Glomerular endothelial cell (primary cell): ENCODE measurements at regions not wholly inside any gene's neighbourhood (a gene's known extent, or its start where the extent isn't known, plus 50 kb on each side); places are given as distances from the start of the nearest gene placed in this dataset.
"Not testable (repeated sequence)": the region's sequence is repeated elsewhere in the genome, so short reads cannot be mapped to it uniquely, and the experiment has no call there.

Experiments used
- DNase-seq: peaks from one replicate; pipeline ENCODE4 v3.0.0-alpha.2; 2011; ENCODE audit warnings: low read depth, low spot score; ENCODE audit errors: extremely low read depth

DNA sequence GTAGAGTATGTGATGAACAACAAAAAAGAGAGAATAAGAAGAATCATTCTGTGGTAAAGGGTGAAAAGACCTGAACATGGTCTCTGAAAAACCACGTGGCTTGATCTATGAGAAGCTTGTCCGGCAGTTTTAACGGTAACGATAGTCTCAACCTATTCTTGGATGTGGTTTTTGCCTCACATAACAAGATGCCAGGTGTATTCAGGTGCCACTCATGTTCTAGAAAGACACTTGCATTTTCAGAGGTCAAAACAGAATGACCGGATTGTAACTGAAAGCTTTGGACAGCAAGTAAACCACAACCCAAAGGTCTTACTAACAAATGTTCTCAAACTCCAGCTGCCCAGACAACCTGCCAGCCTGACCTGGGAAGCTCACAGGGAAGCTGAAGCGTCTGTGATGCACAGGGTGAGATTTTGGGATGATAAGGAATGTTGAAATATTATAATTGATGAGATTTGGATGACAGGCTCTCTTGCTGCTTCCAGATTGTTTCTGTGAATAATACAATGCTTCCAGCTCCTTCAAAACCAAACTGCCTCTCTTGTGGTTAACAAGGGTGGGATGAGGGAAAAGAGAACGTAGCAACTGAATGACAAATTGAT lies 137.4 kb upstream of the GRB10 start:
- DNase-seq = no peak

DNA sequence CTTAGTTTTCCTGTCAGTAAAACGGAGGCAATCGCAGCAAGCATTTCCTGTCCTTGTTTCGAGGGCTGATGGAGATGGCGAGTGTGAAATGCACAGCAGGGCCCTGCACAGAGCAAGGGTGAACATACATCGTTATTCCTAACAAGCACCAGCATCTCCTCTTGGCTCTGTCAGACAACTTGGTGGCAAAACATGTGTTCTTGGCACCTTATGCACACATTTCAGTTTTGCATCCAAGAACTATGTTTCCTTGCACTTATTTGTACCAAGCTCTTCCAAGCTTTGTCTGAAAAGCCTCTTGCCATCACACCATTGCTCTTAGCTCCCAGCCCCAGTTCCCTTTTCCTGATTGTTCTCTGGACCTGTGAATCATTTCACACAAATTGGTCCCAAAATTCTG lies 132.9 kb upstream of the GRB10 start:
- no peak for DNase-seq

DNA sequence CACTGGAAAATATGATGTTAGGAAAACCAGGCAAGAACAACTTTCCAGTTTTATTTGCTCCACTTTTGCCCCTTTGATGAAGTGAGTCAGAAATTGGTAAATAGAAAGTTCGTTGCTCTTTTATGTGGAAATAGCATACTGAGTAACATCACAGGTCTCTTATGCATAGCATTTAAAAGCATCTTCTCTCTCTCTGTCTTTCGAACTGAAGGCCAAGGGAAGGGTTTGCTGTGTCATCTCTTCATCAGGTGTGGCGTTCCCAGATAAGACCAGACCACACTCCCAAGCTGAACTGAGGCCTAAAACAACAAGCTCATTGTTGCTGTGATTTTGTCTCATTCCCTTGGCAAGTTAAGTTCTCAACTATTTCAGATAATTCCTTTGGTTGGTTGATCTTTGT lies 131.8 kb upstream of the GRB10 start:
- DNase-seq = no peak

DNA sequence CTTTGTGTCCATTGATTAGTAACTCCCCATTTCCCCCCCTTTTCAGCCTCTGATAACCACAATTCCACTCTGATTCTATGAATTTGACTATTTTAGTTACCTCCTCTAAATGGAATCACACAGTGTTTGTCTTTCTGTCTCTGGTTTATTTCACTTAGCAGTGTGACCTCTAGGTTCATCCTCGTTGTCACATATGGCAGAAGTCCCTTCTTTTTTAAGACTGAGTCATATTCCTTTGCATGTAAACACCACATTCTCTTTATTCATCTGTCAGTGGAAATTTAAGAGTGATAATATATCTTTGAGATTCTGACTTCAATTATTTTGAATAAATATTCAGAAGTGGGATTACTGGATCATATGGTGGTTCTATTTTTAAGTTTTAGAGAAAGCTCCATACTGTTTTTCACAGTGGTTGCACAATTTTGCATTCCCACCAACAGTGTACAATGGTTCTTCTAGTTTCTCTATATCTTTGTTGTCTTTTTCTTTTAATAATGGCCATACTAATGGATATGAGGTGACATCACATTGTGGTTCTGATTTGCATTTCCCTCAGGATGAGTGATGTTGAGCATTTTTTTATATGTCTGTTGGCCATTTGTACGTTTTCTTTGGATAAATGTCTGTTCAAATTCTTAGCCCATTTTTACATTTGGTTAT lies 126.1 kb upstream of the GRB10 start:
- no peak for DNase-seq

DNA sequence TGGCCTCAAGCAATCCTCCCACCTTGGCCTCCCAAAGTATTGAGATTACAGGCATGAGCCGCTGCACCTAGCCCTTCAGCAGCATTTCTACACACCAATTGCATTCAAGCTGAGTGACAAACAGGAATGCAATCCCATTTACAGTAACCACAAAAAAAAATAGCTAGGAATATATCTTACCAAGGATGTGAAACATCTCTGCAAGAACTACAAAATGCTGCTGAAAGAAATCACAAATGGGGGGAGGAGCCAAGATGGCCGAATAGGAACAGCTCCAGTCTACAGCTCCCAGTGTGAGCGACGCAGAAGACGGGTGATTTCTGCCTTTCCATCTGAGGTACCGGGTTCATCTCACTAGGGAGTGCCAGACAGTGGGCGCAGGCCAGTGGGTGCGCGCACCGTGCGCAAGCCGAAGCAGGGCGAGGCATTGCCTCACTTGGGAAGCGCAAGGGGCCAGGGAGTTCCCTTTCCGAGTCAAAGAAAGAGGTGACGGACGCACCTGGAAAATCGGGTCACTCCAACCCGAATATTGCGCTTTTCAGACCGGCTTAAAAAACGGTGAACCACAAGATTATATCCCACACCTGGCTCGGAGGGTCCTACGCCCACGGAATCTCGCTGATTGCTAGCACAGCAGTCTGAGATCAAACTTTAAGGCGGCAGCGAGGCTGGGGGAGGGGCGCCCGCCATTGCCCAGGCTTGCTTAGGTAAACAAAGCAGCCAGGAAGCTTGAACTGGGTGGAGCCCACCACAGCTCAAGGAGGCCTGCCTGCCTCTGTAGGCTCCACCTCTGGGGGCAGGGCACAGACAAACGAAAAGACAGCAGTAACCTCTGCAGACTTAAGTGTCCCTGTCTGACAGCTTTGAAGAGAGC lies 116.1 kb upstream of the GRB10 start:
- not testable (repeated sequence) for DNase-seq

DNA sequence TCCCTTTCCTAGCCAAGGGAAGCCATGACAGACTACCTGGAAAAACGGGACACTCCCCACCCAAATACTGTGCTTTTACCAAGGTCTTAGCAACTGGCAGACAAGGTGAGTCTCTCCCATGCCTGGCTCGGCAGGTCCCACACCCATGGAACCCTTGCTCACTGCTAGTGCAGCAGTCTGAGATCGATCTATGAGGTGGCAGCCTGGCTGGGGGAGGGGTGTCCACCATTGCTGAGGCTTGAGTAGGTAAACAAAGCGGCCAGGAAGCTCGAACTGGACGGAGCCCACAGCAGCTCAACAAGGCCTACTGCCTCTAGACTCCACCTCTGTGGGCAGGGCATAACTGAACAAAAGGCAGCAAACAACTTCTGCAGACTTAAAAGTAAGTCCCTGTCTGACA lies 104.4 kb upstream of the GRB10 start:
- DNase-seq = not testable (repeated sequence)

DNA sequence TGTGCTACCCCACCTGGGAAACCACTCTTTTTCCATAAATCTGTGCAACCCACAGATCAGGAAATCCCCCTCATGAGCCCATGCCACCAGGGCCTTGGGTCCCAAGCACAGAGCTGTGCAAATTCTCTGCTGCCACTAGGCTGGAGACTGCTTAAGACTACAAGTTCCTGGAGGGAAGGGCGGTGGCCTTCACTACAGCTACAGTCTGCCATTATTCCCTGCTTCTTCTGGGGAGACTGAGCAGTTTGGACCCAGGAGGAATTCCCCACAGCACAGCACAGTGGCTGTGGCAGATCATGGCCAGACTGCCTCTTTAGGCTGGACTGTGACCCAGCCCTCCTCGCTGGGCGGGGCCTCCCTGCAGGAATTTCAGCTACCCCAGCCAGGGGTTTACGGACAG lies 89.7 kb upstream of the GRB10 start:
- DNase-seq = no peak

DNA sequence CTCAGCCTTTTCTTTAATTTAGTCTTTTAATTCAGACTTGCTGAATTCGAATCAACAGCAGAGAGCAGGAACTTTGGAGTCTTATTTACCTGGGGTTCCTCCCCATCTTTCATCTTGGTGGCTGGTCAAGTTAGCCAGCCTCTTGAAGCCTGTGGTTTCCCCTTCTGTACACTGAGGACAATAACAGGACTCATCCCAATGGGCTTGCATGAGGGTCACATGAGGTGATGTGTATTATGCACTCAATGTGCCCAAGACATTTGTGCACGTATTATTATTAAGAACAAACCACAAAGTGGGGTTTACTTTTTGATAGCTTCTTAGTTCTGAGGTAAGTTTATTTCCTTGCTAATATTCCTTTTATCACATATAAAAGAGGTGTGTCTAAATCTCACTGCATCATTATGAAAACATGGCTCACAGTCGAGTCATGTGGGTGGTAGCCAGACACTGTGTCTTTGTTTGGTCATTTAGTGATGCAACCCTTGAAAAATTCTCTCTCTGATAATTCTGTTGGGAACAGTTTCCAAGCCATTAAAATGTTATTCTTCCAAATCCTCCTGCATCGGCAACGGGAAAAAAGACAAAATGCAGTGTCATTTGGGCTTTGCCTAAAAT lies 86.5 kb upstream of the GRB10 start:
- DNase-seq = no peak

DNA sequence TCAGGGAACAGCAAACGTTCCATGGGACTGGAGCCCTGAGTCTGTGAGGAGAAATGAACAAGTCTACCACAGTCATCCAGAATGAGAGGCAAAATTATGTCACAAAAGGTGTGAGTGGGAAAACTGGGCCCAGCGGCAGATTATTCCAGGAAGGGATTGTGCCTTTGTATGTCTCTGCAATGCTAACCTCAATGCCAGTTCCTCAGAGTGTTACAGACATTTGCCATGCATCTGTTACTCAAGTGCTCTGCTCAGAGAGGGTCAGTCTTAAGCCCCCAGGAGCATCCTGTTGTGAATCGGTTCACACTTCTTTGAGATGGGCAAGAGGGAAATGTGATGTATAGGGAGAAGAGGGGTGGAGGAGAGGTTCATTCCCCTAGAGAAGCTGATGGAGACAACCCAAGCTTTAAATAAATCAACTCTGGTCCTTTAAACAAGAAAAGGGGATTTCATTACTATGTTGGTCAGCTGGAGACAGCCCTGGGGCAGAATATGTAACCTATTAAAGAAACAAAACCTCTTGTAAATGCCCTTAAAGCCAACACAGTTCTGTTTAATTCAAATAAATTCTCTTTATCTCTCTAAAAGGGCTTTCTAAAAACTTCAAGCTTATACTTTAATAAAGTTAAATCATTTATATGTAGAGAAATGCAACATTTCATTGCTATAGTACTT lies 85.9 kb upstream of the GRB10 start:
- no peak for DNase-seq

DNA sequence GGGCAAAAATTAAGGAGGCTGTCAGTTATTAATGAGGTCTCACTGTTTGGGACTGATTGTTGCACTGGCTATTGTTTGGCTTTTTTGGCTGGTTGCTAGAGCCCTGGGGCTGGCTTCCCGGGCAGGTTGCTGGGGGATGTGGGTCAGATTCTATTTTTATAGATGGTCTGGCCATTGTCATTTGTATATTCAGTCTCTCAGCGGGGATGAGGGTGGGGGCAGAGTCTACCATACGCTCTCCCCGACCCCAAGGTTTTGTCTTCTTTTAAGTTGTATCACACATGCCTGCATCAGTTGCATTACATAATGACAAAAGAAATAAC lies 84.3 kb upstream of the GRB10 start:
- DNase-seq = no peak

DNA sequence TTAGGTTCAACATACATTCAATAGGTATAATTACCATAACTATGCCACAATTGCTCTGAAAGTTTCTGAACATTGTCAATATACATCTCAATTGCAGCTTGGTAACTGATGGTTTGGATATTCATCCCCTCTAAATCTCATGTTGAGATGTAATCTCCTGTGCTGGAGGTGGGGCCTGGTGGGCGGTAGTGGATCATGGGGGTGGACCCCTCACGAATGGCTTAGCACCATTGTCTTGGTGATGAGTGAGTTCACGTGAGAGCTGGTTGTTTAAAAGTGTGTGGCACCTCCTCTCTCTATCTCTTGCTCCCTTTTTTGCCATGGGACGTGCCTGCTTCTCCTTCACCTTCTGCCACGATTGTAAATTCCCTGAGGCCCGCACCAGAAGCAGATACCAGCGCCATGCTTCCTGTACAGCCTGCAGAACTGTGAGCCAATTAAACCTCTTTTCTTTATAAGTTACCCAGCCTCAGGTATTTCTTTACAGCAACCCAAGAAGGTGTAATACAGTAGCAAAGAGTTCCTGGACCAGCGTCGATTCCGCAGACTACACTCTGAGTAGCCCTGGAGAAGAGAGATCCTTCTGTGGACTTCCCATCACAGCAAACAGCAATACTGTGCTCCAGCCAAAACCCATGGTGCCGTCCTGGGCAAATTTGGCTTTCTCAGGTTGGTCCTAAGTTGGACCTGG lies 83.8 kb upstream of the GRB10 start:
- no peak for DNase-seq

DNA sequence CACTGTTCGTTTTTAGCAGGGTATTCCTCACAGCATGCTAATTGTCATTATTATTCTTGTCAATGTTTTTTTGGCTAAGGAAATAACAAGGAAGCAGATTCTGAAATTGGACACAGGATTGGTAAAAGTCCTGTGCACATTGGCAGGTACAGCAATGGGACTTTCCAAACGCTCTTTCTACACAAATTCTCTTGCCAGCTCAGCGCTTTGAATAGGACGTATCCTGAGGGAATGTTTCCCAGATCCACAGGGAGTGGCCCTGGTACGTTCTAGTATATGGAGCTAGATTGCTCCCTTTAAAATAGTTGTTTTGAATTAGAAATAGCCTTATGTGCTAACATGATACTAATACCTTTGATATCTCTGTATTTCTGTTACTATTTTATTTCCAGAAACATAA lies 82.8 kb upstream of the GRB10 start:
- DNase-seq = no peak

DNA sequence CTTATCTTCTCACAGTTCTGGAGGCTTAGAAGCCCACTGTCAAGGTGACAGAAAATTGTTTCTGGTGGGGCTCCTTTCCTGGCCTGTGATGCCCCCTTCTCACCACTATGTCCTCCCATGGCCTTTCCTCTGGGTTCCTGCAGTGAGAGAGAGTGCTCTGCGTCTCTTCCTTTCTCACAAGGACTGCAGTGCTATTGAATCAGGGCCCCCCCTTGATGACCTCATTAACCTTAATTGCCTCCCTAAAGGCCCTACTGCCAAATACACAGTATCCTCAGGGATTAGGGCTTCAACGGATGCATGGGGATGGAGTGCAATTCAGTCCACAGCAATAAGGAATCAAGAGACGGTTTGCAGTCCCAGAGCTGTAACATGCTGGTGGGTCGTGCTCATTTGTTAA lies 82.0 kb upstream of the GRB10 start:
- no peak for DNase-seq

DNA sequence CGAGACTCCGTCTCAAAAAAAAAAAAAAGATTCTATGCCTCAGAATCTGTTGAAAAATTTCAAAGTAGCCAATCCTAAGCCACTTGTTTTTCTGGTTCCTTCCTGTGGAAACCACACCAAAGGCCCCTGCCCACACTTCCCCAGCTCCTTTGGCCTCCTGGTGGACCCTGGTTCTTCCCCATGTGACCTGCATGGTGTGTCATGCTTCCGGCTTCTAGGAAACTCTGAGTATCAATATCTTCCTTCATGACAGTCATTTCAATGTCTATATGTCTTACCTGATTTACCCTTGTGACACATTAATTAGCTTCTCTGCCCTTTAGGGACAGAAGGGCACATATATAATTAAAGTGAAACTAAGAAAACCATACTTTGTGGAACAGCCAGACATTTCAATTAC lies 80.4 kb upstream of the GRB10 start:
- DNase-seq = no peak

DNA sequence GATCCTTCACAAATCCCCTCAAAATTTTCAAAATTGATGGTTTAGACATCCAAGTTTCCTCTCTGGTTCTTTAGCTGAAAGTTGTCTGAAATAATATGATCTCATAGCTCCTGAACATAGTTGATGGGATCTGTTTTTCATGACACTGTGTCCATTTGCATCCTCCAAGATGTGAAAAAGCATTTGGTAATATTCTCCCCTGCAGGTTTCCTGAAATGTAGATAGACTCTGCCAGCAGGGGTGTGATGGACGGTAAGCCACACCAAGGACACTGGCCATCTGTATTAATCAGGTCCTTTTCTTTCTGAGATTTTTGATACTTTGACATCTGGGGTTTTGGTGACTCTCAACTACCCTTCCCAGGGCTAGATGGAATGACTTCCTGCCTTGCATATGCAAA lies 79.6 kb upstream of the GRB10 start:
- no peak for DNase-seq

DNA sequence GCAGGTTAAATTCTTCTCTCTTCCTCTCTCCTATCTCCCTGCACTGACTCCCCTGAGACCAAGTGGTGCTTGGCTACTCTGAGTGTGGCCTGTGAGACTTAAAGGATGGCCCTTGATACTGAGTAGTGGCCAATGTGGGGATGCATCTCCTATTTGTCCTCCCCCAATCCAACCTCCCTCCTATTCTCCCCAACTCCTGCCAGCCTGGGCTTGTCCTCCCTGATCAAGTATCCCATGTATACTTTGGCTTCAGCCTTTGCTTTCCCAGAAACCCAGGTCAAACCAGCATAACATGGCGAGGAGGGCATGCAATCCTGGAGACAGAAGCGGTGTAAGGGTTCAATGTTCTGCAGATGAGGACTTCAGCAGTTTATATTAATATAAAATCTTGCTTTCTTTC lies 77.9 kb upstream of the GRB10 start:
- no peak for DNase-seq

DNA sequence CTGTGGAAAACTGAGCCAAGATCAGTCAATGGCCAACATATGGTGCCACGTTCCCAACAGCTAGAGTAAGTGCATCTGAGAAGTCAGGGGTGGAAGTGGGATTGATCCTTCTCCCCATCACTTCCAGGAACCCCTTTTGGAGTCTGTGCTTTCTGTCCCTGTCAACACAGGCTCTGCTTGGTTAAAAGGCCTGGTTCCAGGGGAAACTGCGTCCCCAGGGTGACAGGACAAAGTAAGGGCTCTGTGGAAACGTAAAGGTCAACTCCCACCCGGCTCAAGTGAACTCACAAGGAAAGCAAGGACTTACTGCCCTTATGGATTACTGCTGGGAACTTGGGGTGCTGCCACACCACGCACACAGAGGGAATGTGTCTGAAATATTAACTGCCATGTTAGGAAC lies 77.5 kb upstream of the GRB10 start:
- no peak for DNase-seq

DNA sequence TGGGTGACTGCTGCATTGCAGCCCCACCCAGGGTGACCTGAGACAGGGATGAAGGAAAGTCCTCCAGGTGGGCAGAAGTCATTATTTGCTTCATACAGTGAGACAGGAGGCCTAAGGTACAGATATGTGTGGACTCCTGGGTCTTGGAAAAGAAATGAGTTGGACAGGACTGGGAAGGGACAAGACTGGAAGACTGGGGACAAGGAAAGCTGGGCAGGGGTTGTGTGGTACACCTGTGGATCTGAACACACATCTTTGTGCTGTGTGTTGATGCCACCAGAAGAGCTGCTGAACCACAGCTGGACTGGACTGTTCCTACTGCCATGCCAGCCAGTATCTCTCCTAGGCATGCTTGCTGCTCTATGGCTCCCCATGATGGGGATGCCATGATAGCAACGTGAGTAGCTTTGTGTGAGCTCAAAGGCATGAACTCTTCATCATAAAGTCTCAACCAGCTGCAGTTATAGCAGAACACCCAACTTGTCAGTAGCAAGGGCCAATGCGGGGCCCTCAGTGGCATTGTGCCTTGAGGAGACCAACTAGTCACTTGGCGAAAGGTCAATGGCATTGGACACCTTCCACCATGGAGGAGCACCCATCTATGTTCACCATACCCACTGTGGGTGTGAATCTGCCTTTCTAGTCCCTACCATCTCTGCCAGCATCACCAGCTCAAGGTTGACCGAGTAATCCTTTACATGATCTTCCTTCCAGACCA lies 76.0 kb upstream of the GRB10 start:
- DNase-seq = no peak

DNA sequence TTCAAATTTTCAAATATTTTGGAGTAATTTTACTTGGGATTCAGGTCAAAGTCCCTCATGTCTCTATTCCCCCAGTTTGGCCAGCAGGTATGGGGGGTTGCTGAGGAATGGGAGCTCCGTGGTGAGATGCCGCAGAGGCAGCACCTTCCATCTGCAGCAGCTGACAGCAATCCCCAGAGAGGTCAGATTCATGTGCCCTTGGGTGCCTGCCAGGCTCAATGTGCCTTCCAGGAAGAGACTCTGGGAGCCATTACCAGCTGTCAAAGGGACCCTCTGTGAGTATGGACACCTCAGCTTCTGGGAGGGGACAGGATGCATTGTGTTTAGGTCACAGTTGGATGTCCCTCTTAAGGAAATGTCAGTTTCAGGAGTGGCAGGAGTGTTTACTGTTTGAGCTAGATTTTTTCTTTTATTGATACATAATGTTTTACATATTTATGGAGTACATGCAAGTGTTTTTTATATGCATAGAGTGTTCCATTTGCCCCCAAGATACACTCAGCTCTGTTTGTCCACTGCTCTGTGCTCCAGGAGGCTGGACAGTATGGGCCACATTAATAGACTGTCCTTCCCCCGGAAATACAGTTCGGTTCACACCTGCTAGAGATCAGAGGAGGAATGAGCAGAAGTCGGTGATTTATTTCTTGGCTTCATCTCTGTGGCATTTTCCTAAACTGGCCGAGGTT lies 75.3 kb upstream of the GRB10 start:
- DNase-seq = no peak
